ENCODE measurements at regions not wholly inside any gene's neighbourhood (a gene's known extent, or its start where the extent isn't known, plus 50 kb on each side); places are given as distances from the start of the nearest gene placed in this dataset.

- Histone ChIP-seq H3K4me3 (replicated peaks; ENCODE audit: insufficient read depth, low read length) (no peak overlapping the region), H3K27me3 (ENCODE audit: insufficient read depth, poor library complexity, severe bottlenecking) (no peaks in the 10 kb centered on the region), H3K27ac (replicated peaks) (no peak overlapping the region)
- DNase-seq (ENCODE audit: low read depth in 1 of 2, low spot score in 1 of 2): no peak
- TF ChIP-seq SPI1 (IDR thresholded peaks at IDR 0.05; ENCODE audit: borderline replicate concordance, low read depth) (no peak), GABPA (IDR thresholded peaks at IDR 0.05; ENCODE audit: low read depth) (no peak), POLR2AphosphoS5 (IDR thresholded peaks at IDR 0.05; ENCODE audit: low read depth) (no peak), CTCF (IDR thresholded peaks at IDR 0.05; ENCODE audit: insufficient read depth, low read length) (no peak), REST (IDR thresholded peaks at IDR 0.05; ENCODE audit: insufficient replicate concordance, low read depth) (no peak)
These were observed 1293.6 kb downstream of the AACS start for GRCh38 chr12:126358806-126359205.

GRCh38 chr12:126359216-126359615 is 1294.0 kb downstream of the AACS start:
- no peak for TF ChIP-seq SPI1 (IDR thresholded peaks at IDR 0.05; ENCODE audit: borderline replicate concordance, low read depth)
- TF ChIP-seq GABPA (IDR thresholded peaks at IDR 0.05; ENCODE audit: low read depth): no peak
- no peak for TF ChIP-seq POLR2AphosphoS5 (IDR thresholded peaks at IDR 0.05; ENCODE audit: low read depth)
- TF ChIP-seq CTCF (IDR thresholded peaks at IDR 0.05; ENCODE audit: insufficient read depth, low read length): no peak
- no peak for TF ChIP-seq REST (IDR thresholded peaks at IDR 0.05; ENCODE audit: insufficient replicate concordance, low read depth)

GRCh38 chr12:126361804-126362203 is 1296.6 kb downstream of the AACS start:
- Histone ChIP-seq H3K27ac (replicated peaks) (no peak overlapping the region), H3K4me3 (replicated peaks; ENCODE audit: insufficient read depth, low read length) (no peak overlapping the region), H3K27me3 (ENCODE audit: insufficient read depth, poor library complexity, severe bottlenecking) (no peaks in the 10 kb centered on the region)
- DNase-seq (ENCODE audit: low read depth in 1 of 2, low spot score in 1 of 2): no peak
- no peak for TF ChIP-seq REST (IDR thresholded peaks at IDR 0.05; ENCODE audit: insufficient replicate concordance, low read depth)
- no peak for TF ChIP-seq CTCF (IDR thresholded peaks at IDR 0.05; ENCODE audit: insufficient read depth, low read length)
- no peak for TF ChIP-seq GABPA (IDR thresholded peaks at IDR 0.05; ENCODE audit: low read depth)

More at GRCh38 chr12:126359216-126359615, 1294.0 kb downstream of the AACS start:
- no peak for DNase-seq (ENCODE audit: low read depth in 1 of 2, low spot score in 1 of 2)
- Histone ChIP-seq H3K27ac (replicated peaks) (no peak overlapping the region), H3K27me3 (ENCODE audit: insufficient read depth, poor library complexity, severe bottlenecking) (no peaks in the 10 kb centered on the region), H3K4me3 (replicated peaks; ENCODE audit: insufficient read depth, low read length) (no peak overlapping the region)

All from HL-60 (cell line).